H9 (cell line): ENCODE measurements at regions not wholly inside any gene's neighbourhood (a gene's known extent, or its start where the extent isn't known, plus 50 kb on each side); places are given as distances from the start of the nearest gene placed in this dataset.

Experiments used
- DNase-seq: peaks from one replicate; pipeline ENCODE4 v3.0.0-alpha.2; 2017
- H2AFZ ChIP-seq: one replicate; pipeline ENCODE4 v1.6.1; 2013; ENCODE audit warnings: mild to moderate bottlenecking, low read length, control low read depth, moderate library complexity
- H2AK5ac ChIP-seq: 2 replicates; pipeline ENCODE4 v1.6.1; 2013; ENCODE audit warnings: low read length, control low read depth, mixed read lengths; ENCODE audit not compliant: insufficient read length
- H2BK120ac ChIP-seq: one replicate; pipeline ENCODE4 v1.6.1; 2013; ENCODE audit warnings: low read depth, mild to moderate bottlenecking, low read length, control low read depth, inconsistent platforms; ENCODE audit not compliant: poor library complexity, severe bottlenecking
- H2BK12ac ChIP-seq: 2 replicates; pipeline ENCODE4 v1.6.1; 2013; ENCODE audit warnings: low read length, control low read depth, mixed read lengths, low read depth; ENCODE audit not compliant: insufficient read length
- H2BK15ac ChIP-seq: 2 replicates; pipeline ENCODE4 v1.6.1; 2013; ENCODE audit warnings: low read depth, low read length, control low read depth
- H2BK20ac ChIP-seq: one replicate; pipeline ENCODE4 v1.6.1; 2013; ENCODE audit warnings: low read depth, mild to moderate bottlenecking, low read length, control low read depth, inconsistent platforms; ENCODE audit not compliant: poor library complexity, severe bottlenecking
- H2BK5ac ChIP-seq: 2 replicates; pipeline ENCODE4 v1.6.1; 2013; ENCODE audit warnings: low read length, control low read depth, mixed read lengths; ENCODE audit not compliant: insufficient read length
- H3K14ac ChIP-seq: 2 replicates; pipeline ENCODE4 v1.6.1; 2013; ENCODE audit warnings: low read length, control low read depth; ENCODE audit not compliant: insufficient read depth
- H3K18ac ChIP-seq: 2 replicates; pipeline ENCODE4 v1.6.1; 2013; ENCODE audit warnings: low read depth, mild to moderate bottlenecking, mixed read lengths, low read length, control low read depth; ENCODE audit not compliant: insufficient read length
- H3K23ac ChIP-seq: 2 replicates; pipeline ENCODE4 v1.6.1; 2013; ENCODE audit warnings: low read length, control low read depth, mixed read lengths, low read depth; ENCODE audit not compliant: insufficient read length
- H3K23me2 ChIP-seq: 2 replicates; pipeline ENCODE4 v1.6.1; 2013; ENCODE audit warnings: low read depth, mild to moderate bottlenecking, mixed read lengths, low read length, control low read depth; ENCODE audit not compliant: insufficient read length, poor library complexity, severe bottlenecking
- H3K27ac ChIP-seq: 2 replicates; pipeline ENCODE4 v1.5.1; 2013; ENCODE audit warnings: low read length, control low read depth, mixed read lengths, low read depth; ENCODE audit not compliant: insufficient read length
- H3K27me3 ChIP-seq: 2 replicates; pipeline ENCODE4 v1.6.1; 2013; ENCODE audit warnings: low read length, control low read depth, inconsistent platforms; ENCODE audit not compliant: insufficient read depth
- H3K4ac ChIP-seq: 2 replicates; pipeline ENCODE4 v1.6.1; 2013; ENCODE audit warnings: low read depth, mild to moderate bottlenecking, control low read depth, inconsistent platforms, low read length, moderate library complexity
- H3K4me1 ChIP-seq: 2 replicates; pipeline ENCODE4 v1.6.1; 2013; ENCODE audit warnings: low read length, control low read depth, inconsistent platforms; ENCODE audit not compliant: insufficient read depth
- H3K4me2 ChIP-seq: 2 replicates; pipeline ENCODE4 v1.6.1; 2013; ENCODE audit warnings: low read length, control low read depth, mixed read lengths; ENCODE audit not compliant: insufficient read length, insufficient read depth
- H3K56ac ChIP-seq: 2 replicates; pipeline ENCODE4 v1.6.1; 2013; ENCODE audit warnings: low read depth, mild to moderate bottlenecking, mixed read lengths, low read length, control low read depth; ENCODE audit not compliant: insufficient read length
- H3K79me1 ChIP-seq: 2 replicates; pipeline ENCODE4 v1.6.1; 2013; ENCODE audit warnings: low read depth, mild to moderate bottlenecking, moderate library complexity, low read length, control low read depth, inconsistent platforms; ENCODE audit not compliant: insufficient read depth, poor library complexity, severe bottlenecking
- H3K79me2 ChIP-seq: 2 replicates; pipeline ENCODE4 v1.6.1; 2013; ENCODE audit warnings: low read length, control low read depth, inconsistent platforms; ENCODE audit not compliant: insufficient read depth
- H3K9ac ChIP-seq: 2 replicates; pipeline ENCODE4 v1.6.1; 2013; ENCODE audit warnings: low read length, control low read depth, mixed read lengths; ENCODE audit not compliant: insufficient read length; ENCODE audit errors: extremely low read depth
- H3K9me3 ChIP-seq: one replicate; pipeline ENCODE4 v1.6.1; 2013; ENCODE audit warnings: low read depth, low read length, inconsistent platforms; ENCODE audit not compliant: control insufficient read depth
- H3T11ph ChIP-seq: one replicate; pipeline ENCODE4 v1.6.1; 2013; ENCODE audit warnings: mild to moderate bottlenecking, low read length, control low read depth, inconsistent platforms
- H4K20me1 ChIP-seq: one replicate; pipeline ENCODE4 v1.6.1; 2013; ENCODE audit not compliant: control insufficient read depth, insufficient read length, insufficient read depth
- H4K5ac ChIP-seq: 2 replicates; pipeline ENCODE4 v1.6.1; 2013; ENCODE audit warnings: low read depth, mild to moderate bottlenecking, mixed read lengths, low read length, control low read depth; ENCODE audit not compliant: insufficient read length
- H4K8ac ChIP-seq: replicated peaks from 2 replicates; pipeline ENCODE4 v1.6.1; 2013; ENCODE audit warnings: low read length, control low read depth, mixed read lengths, low read depth; ENCODE audit not compliant: insufficient read length
- H4K91ac ChIP-seq: 2 replicates; pipeline ENCODE4 v1.6.1; 2013; ENCODE audit warnings: low read depth, mild to moderate bottlenecking, moderate library complexity, mixed read lengths, low read length, control low read depth; ENCODE audit not compliant: insufficient read length
- H3K27ac Mint-ChIP-seq, 3 experiments: 2 replicates in 2 of 3; 3 replicates in 1 of 3; pipeline ENCODE4 v1.8.0; 2020 to 2021; ENCODE audit warnings: mixed read lengths in 3 of 3, mild to moderate bottlenecking in 1 of 3, moderate library complexity in 1 of 3
- H3K27me3 Mint-ChIP-seq: 2 replicates; pipeline ENCODE4 v1.8.0; 2021; ENCODE audit warnings: low read depth, mild to moderate bottlenecking, moderate library complexity, mixed read lengths
- H3K36me3 Mint-ChIP-seq, 3 experiments: 2 replicates in 2 of 3; 3 replicates in 1 of 3; pipeline ENCODE4 v1.8.0; 2020 to 2021; ENCODE audit warnings: low read depth in 3 of 3, mixed read lengths in 3 of 3; ENCODE audit not compliant: insufficient read depth in 1 of 3
- H3K4me1 Mint-ChIP-seq, 2 experiments: 2 replicates each; pipeline ENCODE4 v1.8.0; 2020; ENCODE audit warnings: mixed read lengths in 2 of 2
- H3K4me3 Mint-ChIP-seq, 2 experiments: 2 replicates in 1 of 2; 3 replicates in 1 of 2; pipeline ENCODE4 v1.8.0; 2020 to 2021; ENCODE audit warnings: mild to moderate bottlenecking in 2 of 2, mixed read lengths in 2 of 2, moderate library complexity in 1 of 2
- H3K9me3 Mint-ChIP-seq, 2 experiments: 2 replicates in 1 of 2; 3 replicates in 1 of 2; pipeline ENCODE4 v1.8.0; 2020; ENCODE audit warnings: mild to moderate bottlenecking in 2 of 2, mixed read lengths in 2 of 2, moderate library complexity in 1 of 2
- WGBS: extraction: QIAGEN DNeasy Blood & Tissue Kit; methylation state at CpG from one replicate; pipeline ENCODE4 v1.1.7; 2013; ENCODE audit warnings: missing lambda C conversion rate, low lambda C conversion rate, mixed read lengths; ENCODE audit not compliant: insufficient read length; ENCODE audit errors: extremely low coverage; 5-methylcytosine and 5-hydroxymethylcytosine counted together
- TF ChIP-seq, protein P1 (sequence below): fragments of 200-600 bp; sonication (generic); conservative IDR thresholded peaks from 3 replicates; pipeline ENCODE4 v1.8.0; 2021; ENCODE audit warnings: antibody characterized with exemption, mild to moderate bottlenecking

DNA sequence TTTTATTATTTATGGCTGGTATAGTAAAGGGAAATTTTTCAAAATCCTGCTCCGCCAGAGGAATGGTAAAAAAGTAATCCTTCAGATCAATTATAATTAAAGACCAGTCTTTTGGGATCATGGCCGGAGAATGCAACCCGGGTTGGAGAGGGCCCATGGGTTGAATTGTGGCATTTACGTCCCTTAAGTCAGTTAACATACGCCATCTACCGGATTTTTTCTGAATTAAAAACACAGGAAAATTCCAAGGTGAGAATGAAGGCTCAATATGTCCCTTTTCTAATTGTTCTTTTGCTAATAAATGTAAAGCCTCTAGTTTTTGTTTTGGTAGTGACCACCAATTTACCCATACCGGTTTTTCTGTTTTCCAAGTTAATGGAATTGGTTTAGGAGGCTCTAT lies 602.8 kb downstream of the ALG10 start:
- no peak for DNase-seq

More for the DNA sequence above, 602.8 kb downstream of the ALG10 start:
- no peak overlapping the region for H2BK5ac ChIP-seq
- no peak overlapping the region for H3K23ac ChIP-seq
- H3K36me3 Mint-ChIP-seq: peaks cover 3 to 20% (median 4%) of the 10 kb centered on the region in 3 experiments; a peak in 5 of 7 replicates
- H3K4me1 ChIP-seq: no peaks in the 10 kb centered on the region
- no peak overlapping the region for H2AK5ac ChIP-seq
- no peak overlapping the region for H4K91ac ChIP-seq
- H4K5ac ChIP-seq: no peak overlapping the region
- no peak overlapping the region for H3K27ac Mint-ChIP-seq
- no peaks in the 10 kb centered on the region for H3K23me2 ChIP-seq
- no peak overlapping the region for H3K4ac ChIP-seq
- no peak overlapping the region for H3T11ph ChIP-seq
- no peaks in the 10 kb centered on the region for H3K79me2 ChIP-seq
- no peak overlapping the region for H3K56ac ChIP-seq
- no peaks in the 10 kb centered on the region for H3K27me3 ChIP-seq
- no peak overlapping the region for H2BK15ac ChIP-seq
- H4K8ac ChIP-seq: no peak overlapping the region
- no peaks in the 10 kb centered on the region for H4K20me1 ChIP-seq
- no peak overlapping the region for H3K4me2 ChIP-seq
- no peak overlapping the region for H2BK20ac ChIP-seq
- H2BK120ac ChIP-seq: no peak overlapping the region
- WGBS: no CpG with 5 or more reads among the region's 7 CpGs
- no peaks in the 10 kb centered on the region for H3K79me1 ChIP-seq
- TF ChIP-seq, protein P1, sequence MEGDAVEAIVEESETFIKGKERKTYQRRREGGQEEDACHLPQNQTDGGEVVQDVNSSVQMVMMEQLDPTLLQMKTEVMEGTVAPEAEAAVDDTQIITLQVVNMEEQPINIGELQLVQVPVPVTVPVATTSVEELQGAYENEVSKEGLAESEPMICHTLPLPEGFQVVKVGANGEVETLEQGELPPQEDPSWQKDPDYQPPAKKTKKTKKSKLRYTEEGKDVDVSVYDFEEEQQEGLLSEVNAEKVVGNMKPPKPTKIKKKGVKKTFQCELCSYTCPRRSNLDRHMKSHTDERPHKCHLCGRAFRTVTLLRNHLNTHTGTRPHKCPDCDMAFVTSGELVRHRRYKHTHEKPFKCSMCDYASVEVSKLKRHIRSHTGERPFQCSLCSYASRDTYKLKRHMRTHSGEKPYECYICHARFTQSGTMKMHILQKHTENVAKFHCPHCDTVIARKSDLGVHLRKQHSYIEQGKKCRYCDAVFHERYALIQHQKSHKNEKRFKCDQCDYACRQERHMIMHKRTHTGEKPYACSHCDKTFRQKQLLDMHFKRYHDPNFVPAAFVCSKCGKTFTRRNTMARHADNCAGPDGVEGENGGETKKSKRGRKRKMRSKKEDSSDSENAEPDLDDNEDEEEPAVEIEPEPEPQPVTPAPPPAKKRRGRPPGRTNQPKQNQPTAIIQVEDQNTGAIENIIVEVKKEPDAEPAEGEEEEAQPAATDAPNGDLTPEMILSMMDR: peak; percentile 49; the same call in 2 of the 3 replicates
- no peak overlapping the region for H3K14ac ChIP-seq
- no peak overlapping the region for H3K18ac ChIP-seq
- no peak overlapping the region for H2AFZ ChIP-seq
- H3K27me3 Mint-ChIP-seq: peaks cover 2% of the 10 kb centered on the region
- H3K9me3 Mint-ChIP-seq: peaks cover 89 to 92% of the 10 kb centered on the region in 2 experiments
- H3K9me3 ChIP-seq: peaks cover 77% of the 10 kb centered on the region
- no peak overlapping the region for H3K27ac ChIP-seq
- no peak overlapping the region for H3K4me3 Mint-ChIP-seq
- H3K4me1 Mint-ChIP-seq: no peaks in the 10 kb centered on the region
- no peak overlapping the region for H2BK12ac ChIP-seq
- H3K9ac ChIP-seq: no peak overlapping the region
